K562 (cell line): ENCODE measurements at regions not wholly inside any gene's neighbourhood (a gene's known extent, or its start where the extent isn't known, plus 50 kb on each side); places are given as distances from the start of the nearest gene placed in this dataset.

Source experiments
- ATAC-seq: fragments of 200-7000 bp; cut with Tn5 transposase; 3 replicates; pipeline ENCODE4 v1.9.1; 2020; ENCODE audit warnings: moderate library complexity
- BruUV-seq: library from RNA; stranded (reverse); fragments of 400-500 nt; replicated peaks from 2 replicates; lab custom pipeline; 2021; lab: Mats Ljungman, UMichigan
- CTCF ChIA-PET: fragments of 300-600 bp; formaldehyde crosslinking; extraction: SDS; loops from one replicate; lab custom pipeline; 2021; ENCODE audit warnings: low intra/inter-chr PET ratio; lab: Yijun Ruan, JAX
- POLR2A ChIA-PET: fragments of 300-600, 350-650 bp; sonication (Branson Sonifier 250); formaldehyde crosslinking; extraction: SDS; loops from one replicate; lab custom pipeline; 2021; ENCODE audit warnings: antibody characterized with exemption, inconsistent platforms; lab: Yijun Ruan, JAX
- DNase-seq, 4 experiments: peaks; one replicate each; pipeline versions ENCODE4 v3.0.0 to v3.0.0-alpha.2; 2011 to 2018; ENCODE audit warnings: low spot score in 3 of 4, mixed read lengths in 3 of 4; ENCODE audit errors: extremely low read depth in 1 of 4
- FAIRE-seq: peaks from 2 replicates; lab custom pipeline; 2011; peaks lifted over from hg19 to GRCh38; lab: Jason Lieb, UNC
- H2AFZ ChIP-seq: 2 replicates; pipeline ENCODE4 v1.6.0; 2011; ENCODE audit warnings: low read depth, low read length, control low read depth, inconsistent platforms
- H3K27ac ChIP-seq: fragments of 200-600 bp; 3 replicates; pipeline ENCODE4 v1.8.0; 2011; ENCODE audit warnings: low read depth, mild to moderate bottlenecking, control low read depth, inconsistent platforms, low read length, moderate library complexity, mixed read lengths; ENCODE audit errors: extremely low read depth
- H3K27me3 ChIP-seq, 2 experiments: fragments of 300-600 bp in 1 of 2; 2 replicates in 1 of 2; 3 replicates in 1 of 2; pipeline versions ENCODE4 v1.6.0 to v1.8.0; 2011; ENCODE audit warnings: inconsistent platforms in 2 of 2, low read length in 2 of 2, mild to moderate bottlenecking in 1 of 2, mixed read lengths in 1 of 2, moderate library complexity in 1 of 2; ENCODE audit not compliant: control insufficient read depth in 2 of 2, insufficient read depth in 2 of 2
- H3K36me3 ChIP-seq: fragments of 300-600 bp; 3 replicates; pipeline ENCODE4 v1.8.0; 2011; ENCODE audit warnings: mild to moderate bottlenecking, low read length, inconsistent platforms; ENCODE audit not compliant: control insufficient read depth, insufficient read depth
- H3K4me1 ChIP-seq, 2 experiments: fragments of 200-600 bp in 1 of 2; replicated peaks in 1 of 2; 2 replicates in 1 of 2; 3 replicates in 1 of 2; pipeline versions ENCODE4 v1.5.1 to v1.8.0; 2011; ENCODE audit warnings: inconsistent platforms in 2 of 2, low read length in 2 of 2, mild to moderate bottlenecking in 1 of 2, mixed read lengths in 1 of 2, moderate library complexity in 1 of 2; ENCODE audit not compliant: control insufficient read depth in 2 of 2, insufficient read depth in 2 of 2
- H3K4me2 ChIP-seq: 2 replicates; pipeline ENCODE4 v1.6.1; 2011; ENCODE audit warnings: low read length, control low read depth, inconsistent platforms, mixed read lengths; ENCODE audit not compliant: insufficient read depth
- H3K4me3 ChIP-seq: fragments of 200-600 bp; sonication (generic), shearing (Covaris generic); 2 replicates; pipeline ENCODE4 v1.5.1; 2016; ENCODE audit warnings: control low read depth, inconsistent platforms
- H3K79me2 ChIP-seq: fragments of 200-600 bp; 3 replicates; pipeline ENCODE4 v1.8.0; 2011; ENCODE audit warnings: low read length, inconsistent platforms; ENCODE audit not compliant: control insufficient read depth, insufficient read depth
- H3K9ac ChIP-seq, 2 experiments: 2 replicates each; pipeline versions ENCODE4 v1.6.0 to v1.6.1; 2011; ENCODE audit warnings: low read depth in 2 of 2, low read length in 2 of 2, control low read depth in 1 of 2, inconsistent platforms in 1 of 2, mild to moderate bottlenecking in 1 of 2, mixed read lengths in 1 of 2; ENCODE audit not compliant: insufficient read depth in 1 of 2
- H3K9me1 ChIP-seq: one replicate; pipeline ENCODE4 v1.6.0; 2011; ENCODE audit warnings: inconsistent platforms, mild to moderate bottlenecking, low read length, moderate library complexity; ENCODE audit not compliant: control insufficient read depth, insufficient read depth
- H3K9me3 ChIP-seq: replicated peaks from 2 replicates; pipeline ENCODE4 v1.5.1; 2011; ENCODE audit warnings: low read depth, low read length, inconsistent platforms; ENCODE audit not compliant: control insufficient read depth, insufficient read depth
- H4K20me1 ChIP-seq: replicated peaks from 2 replicates; pipeline ENCODE4 v1.6.1; 2011; ENCODE audit warnings: low read length, inconsistent platforms, mixed read lengths; ENCODE audit not compliant: control insufficient read depth, insufficient read depth
- CBX1 ChIP-seq: sonication (generic); IDR thresholded peaks from 2 replicates; pipeline ENCODE4 v1.6.1; 2016; ENCODE audit warnings: antibody characterized with exemption, low read depth, mild to moderate bottlenecking
- CEBPB ChIP-seq: fragments of 450-650 bp; IDR thresholded peaks from 2 replicates; pipeline ENCODE4 v1.6.1; 2016; ENCODE audit warnings: missing genetic modification characterization, missing compliant biosample characterization
- FOXO4 ChIP-seq: fragments of 450-650 bp; formaldehyde crosslinking; IDR thresholded peaks from 2 replicates; pipeline ENCODE4 v1.4.0; 2020; ENCODE audit warnings: mild to moderate bottlenecking, moderate library complexity
- SRSF1 ChIP-seq: fragments of 200-400 bp; formaldehyde crosslinking; IDR thresholded peaks from 2 replicates; pipeline ENCODE4 v1.6.1; 2017; ENCODE audit warnings: mild to moderate bottlenecking, low read depth, low read length, moderate library complexity
- TBL1XR1 ChIP-seq, 2 experiments: IDR thresholded peaks; 2 replicates each; pipeline ENCODE4 v1.6.1; 2012; ENCODE audit warnings: improper control_type of control experiment in 2 of 2, low read length in 2 of 2, mild to moderate bottlenecking in 1 of 2
- WGBS: fragments of 100-300 bp; shearing (Covaris generic); methylation state at CpG from one replicate; pipeline ENCODE4 v1.1.6; 2016; ENCODE audit warnings: low coverage, mixed read lengths; ENCODE audit not compliant: insufficient coverage; ENCODE audit errors: missing lambda C conversion rate; 5-methylcytosine and 5-hydroxymethylcytosine counted together
- in situ Hi-C: fragments of 300-500 bp; cut with MboI; formaldehyde crosslinking; loops from 4 replicates; pipeline ENCODE4 v1.15.0; 2018; ENCODE audit warnings: inconsistent platforms, mixed read lengths
- intact Hi-C: fragments of 100-400 bp; cut with micrococcal nuclease; formaldehyde crosslinking; loops from 2 replicates; pipeline ENCODE4 v1.14.2; 2022

DNA sequence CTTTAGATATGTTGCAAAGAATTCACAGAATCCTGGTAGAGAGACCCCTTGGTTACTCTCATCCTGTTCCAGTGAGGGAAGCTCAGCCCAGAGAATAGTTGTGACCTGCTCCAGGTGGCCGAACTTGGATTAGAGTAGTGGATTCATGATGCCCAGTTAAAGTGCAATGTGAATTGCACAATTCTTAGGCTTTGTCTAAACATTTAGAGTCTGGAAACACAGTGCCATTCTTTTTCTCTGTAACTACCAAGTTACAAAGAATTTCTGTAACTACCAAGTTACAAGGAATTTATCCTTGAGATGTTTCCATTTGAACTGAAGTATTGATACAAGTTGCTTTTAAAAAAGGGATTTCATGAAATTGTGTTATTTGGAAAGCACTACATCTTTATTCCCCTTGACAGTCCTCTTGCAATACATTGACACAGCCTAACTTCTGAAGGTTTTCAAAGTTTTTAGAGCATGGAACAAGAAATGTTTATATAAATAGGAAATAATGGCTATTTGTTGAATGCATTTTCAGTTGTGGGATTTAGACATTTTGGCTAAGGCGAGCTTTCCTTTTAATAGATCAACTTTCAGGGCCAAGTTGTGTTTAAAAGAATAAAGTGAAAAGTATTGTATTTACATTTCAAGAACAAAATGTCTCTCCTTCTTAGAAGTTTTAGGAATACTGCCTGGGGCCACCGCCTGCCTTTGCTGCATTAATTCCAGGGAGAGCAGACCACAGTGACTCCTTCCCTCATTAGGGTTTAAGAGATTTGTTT, 315.0 kb downstream of the LPIN1 start:
- intact Hi-C loops (no loop called here), in situ Hi-C loops (no loop called here)
- Histone ChIP-seq H3K36me3 (no peaks in the 10 kb centered on the region), H2AFZ (no peak overlapping the region), H3K27ac (no peak overlapping the region), H3K9ac (no peak overlapping the region), H3K27me3 (no peaks in the 10 kb centered on the region), H3K9me1 (no peaks in the 10 kb centered on the region), H3K4me3 (no peak overlapping the region), H3K4me1 (peaks cover 10 to 47% of the 10 kb centered on the region in 2 experiments), H3K4me2 (no peak overlapping the region), H3K9me3 (peaks cover 5% of the 10 kb centered on the region; the same call in 1 of the 2 replicates), H4K20me1 (no peaks in the 10 kb centered on the region), H3K79me2 (no peaks in the 10 kb centered on the region)
- ATAC-seq (no peak), FAIRE-seq (no peak), DNase-seq (no peak)
- no peak for TF ChIP-seq TBL1XR1 (IDR thresholded peaks at IDR 0.05; ENCODE audit: low read length in 2 of 2)
- TF ChIP-seq FOXO4 (CRISPR knock-in tag) = no peak
- TF ChIP-seq CBX1 = no peak
- TF ChIP-seq CEBPB (tag) = peak; percentile 45; the same call in 1 of the 2 replicates
- no peak for TF ChIP-seq SRSF1
- WGBS = 68% methylated on average over 3 of the region's 3 CpGs
- no TSS peak for BruUV-seq
- ChIA-PET CTCF (no interaction called here), POLR2A (interaction anchor here (0.8 to 1.5 kb wide), 2 partner anchors 11 to 18 kb away, joined by 3 to 5 read pairs; no protein-coding TSS in a partner anchor)
